Thymus (tissue), 11 donors: ENCODE measurements at regions not wholly inside any gene's neighbourhood (a gene's known extent, or its start where the extent isn't known, plus 50 kb on each side); places are given as distances from the start of the nearest gene placed in this dataset.

Experiments used
- DNase-seq, 9 donors: peaks; one replicate each; pipeline ENCODE4 v3.0.0-alpha.2; 2013; ENCODE audit warnings: low spot score in 9 of 9, low read depth in 6 of 9, missing footprints in 1 of 9
- H3K27ac ChIP-seq, 2 donors: one replicate each; pipeline ENCODE4 v1.5.1; 2013; ENCODE audit warnings: control low read depth in 1 of 2, low read depth in 1 of 2, low read length in 1 of 2, mild to moderate bottlenecking in 1 of 2, moderate library complexity in 1 of 2
- H3K27me3 ChIP-seq, 2 donors: one replicate each; pipeline ENCODE4 v1.5.1; 2013; ENCODE audit warnings: low read length in 1 of 2; ENCODE audit not compliant: control insufficient read depth in 2 of 2, insufficient read depth in 1 of 2
- H3K36me3 ChIP-seq, 2 donors: one replicate each; pipeline ENCODE4 v1.5.1; 2013; ENCODE audit warnings: low read length in 1 of 2, mild to moderate bottlenecking in 1 of 2, moderate library complexity in 1 of 2; ENCODE audit not compliant: control insufficient read depth in 2 of 2, insufficient read depth in 2 of 2
- H3K4me1 ChIP-seq, 2 donors: one replicate each; pipeline ENCODE4 v1.5.1; 2013; ENCODE audit warnings: low read length in 2 of 2; ENCODE audit not compliant: control insufficient read depth in 2 of 2, insufficient read depth in 2 of 2
- H3K4me3 ChIP-seq, 2 donors: one replicate each; pipeline ENCODE4 v1.5.1; 2013; ENCODE audit warnings: low read length in 2 of 2, control low read depth in 1 of 2, mild to moderate bottlenecking in 1 of 2
- H3K9me3 ChIP-seq, 2 donors: one replicate each; pipeline ENCODE4 v1.5.1; 2013; ENCODE audit warnings: low read length in 1 of 2, mild to moderate bottlenecking in 1 of 2; ENCODE audit not compliant: control insufficient read depth in 2 of 2, insufficient read depth in 1 of 2
- WGBS: extraction: QIAGEN DNeasy Blood & Tissue Kit; methylation state at CpG from one replicate; pipeline ENCODE4 v1.1.7; 2013; 5-methylcytosine and 5-hydroxymethylcytosine counted together
- donor health status: healthy.

DNA sequence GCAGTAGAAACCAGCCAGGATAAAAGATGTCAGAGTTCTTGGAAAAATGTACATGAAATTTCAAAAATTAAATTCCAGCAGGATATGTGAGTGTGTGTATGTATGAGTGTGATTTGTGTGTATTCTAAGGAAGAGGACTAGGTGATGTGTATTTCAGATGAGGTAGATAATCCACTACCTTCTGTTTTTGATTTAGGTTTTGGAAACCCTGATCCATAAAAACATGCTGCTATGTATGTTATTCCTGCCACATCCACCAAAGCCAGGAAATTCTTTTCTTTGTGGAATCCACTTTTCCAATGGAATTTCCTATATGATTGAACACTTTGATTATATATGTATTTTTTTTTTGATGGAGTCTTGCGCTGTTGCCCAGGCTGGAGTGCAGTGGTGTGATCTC, 276.9 kb downstream of the UQCRFS1 start:
- H3K36me3 ChIP-seq: no peaks in the 10 kb centered on the region
- H3K9me3 ChIP-seq: no peaks in the 10 kb centered on the region

DNA sequence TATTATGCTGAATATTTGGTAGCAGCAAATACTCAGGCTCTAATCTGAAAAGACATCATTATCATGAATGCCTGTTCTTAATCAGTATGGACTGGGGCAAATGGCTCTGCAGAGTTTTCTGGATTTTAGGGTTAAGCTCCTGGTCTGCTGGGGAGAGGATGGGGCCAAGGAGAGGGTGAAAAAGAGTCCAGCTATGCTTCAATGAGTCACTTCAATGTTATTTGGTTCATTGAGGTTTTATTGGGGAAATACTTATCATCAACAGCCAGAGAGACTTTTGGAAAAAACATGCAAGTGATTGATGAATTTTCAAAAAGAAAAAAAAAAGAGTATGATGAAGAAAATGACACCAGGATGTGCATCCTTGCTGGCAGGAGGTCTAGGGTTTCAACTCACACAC, 278.3 kb downstream of the UQCRFS1 start:
- H3K4me3 ChIP-seq: no peak overlapping the region
- DNase-seq: no peak
- no peaks in the 10 kb centered on the region for H3K9me3 ChIP-seq
- no peaks in the 10 kb centered on the region for H3K4me1 ChIP-seq
- H3K27me3 ChIP-seq: no peaks in the 10 kb centered on the region
- no peak overlapping the region for H3K27ac ChIP-seq
- no peaks in the 10 kb centered on the region for H3K36me3 ChIP-seq

More for the DNA sequence above, 276.9 kb downstream of the UQCRFS1 start:
- no peak for DNase-seq
- H3K27me3 ChIP-seq: no peaks in the 10 kb centered on the region
- H3K4me1 ChIP-seq: no peaks in the 10 kb centered on the region
- no peak overlapping the region for H3K4me3 ChIP-seq
- H3K27ac ChIP-seq: no peak overlapping the region
- WGBS: 96% methylated on average over 1 of the region's 1 CpG

DNA sequence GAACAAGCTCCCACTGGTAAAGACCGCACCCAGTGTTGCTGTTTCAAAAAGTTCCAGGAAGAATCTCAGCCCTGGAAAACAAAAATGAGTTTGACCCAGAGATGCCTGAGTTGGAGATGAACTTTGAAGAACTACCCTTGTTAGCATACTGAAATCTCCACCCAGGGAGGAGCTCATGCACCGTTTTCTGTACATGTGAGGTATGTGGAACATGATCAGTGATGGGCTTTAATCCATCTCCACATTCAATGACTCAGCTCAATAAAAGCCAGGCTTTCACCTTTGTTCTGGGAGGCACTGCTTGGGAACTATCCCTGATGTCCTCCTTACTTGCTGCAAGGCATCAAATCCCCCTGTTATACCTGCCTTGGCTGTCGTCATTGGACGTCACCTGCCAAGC, 279.9 kb downstream of the UQCRFS1 start:
- no peaks in the 10 kb centered on the region for H3K9me3 ChIP-seq
- H3K4me3 ChIP-seq: no peak overlapping the region
- 94% methylated on average over 4 of the region's 4 CpGs for WGBS
- no peak overlapping the region for H3K27ac ChIP-seq
- H3K27me3 ChIP-seq: no peaks in the 10 kb centered on the region
- DNase-seq: no peak
- H3K4me1 ChIP-seq: no peaks in the 10 kb centered on the region
- H3K36me3 ChIP-seq: no peaks in the 10 kb centered on the region

- DNase-seq: no peak
- Histone ChIP-seq H3K27ac (no peak overlapping the region), H3K4me3 (no peak overlapping the region), H3K9me3 (no peaks in the 10 kb centered on the region), H3K27me3 (no peaks in the 10 kb centered on the region), H3K36me3 (no peaks in the 10 kb centered on the region), H3K4me1 (no peaks in the 10 kb centered on the region)
- WGBS: 76% methylated on average over 3 of the region's 3 CpGs
Observed at GRCh38 chr19:28932446-28932845, 280.5 kb downstream of the UQCRFS1 start.

GRCh38 chr19:28929006-28929405, 283.9 kb downstream of the UQCRFS1 start:
- no peak overlapping the region for H3K27ac ChIP-seq
- no peaks in the 10 kb centered on the region for H3K27me3 ChIP-seq
- no peaks in the 10 kb centered on the region for H3K36me3 ChIP-seq
- H3K4me3 ChIP-seq: no peak overlapping the region
- H3K4me1 ChIP-seq: no peaks in the 10 kb centered on the region
- WGBS: 82% methylated on average over 3 of the region's 3 CpGs
- no peak for DNase-seq
- no peaks in the 10 kb centered on the region for H3K9me3 ChIP-seq

DNA sequence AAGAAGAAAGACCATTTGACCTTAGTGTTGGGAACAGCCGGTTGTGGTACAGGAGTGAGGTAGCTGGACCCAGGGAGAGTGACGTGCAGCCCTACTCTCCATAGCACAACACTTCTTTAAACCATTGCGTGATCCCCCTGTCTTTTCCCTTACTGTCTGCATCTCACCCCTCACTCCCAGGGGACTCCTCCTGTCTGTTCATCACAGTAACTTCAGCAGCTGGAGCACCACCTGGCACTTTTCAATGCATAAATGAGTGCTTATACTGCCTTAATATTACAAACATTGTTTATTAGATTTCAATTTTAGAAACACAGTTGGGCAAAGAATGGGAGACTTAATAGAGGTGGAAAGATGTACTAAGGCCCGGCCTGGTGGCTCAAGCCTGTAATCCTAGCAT, 285.5 kb downstream of the UQCRFS1 start:
- no peaks in the 10 kb centered on the region for H3K9me3 ChIP-seq
- 87% methylated on average over 4 of the region's 4 CpGs for WGBS
- H3K4me3 ChIP-seq: no peak overlapping the region

GRCh38 chr19:28920269-28921066, 292.5 kb downstream of the UQCRFS1 start:
- WGBS: 55% methylated on average over 17 of the region's 17 CpGs

More for the DNA sequence above, 285.5 kb downstream of the UQCRFS1 start:
- H3K27me3 ChIP-seq: no peaks in the 10 kb centered on the region
- no peak overlapping the region for H3K27ac ChIP-seq
- no peaks in the 10 kb centered on the region for H3K36me3 ChIP-seq
- DNase-seq: no peak
- no peaks in the 10 kb centered on the region for H3K4me1 ChIP-seq

GRCh38 chr19:28917621-28918020, 295.3 kb downstream of the UQCRFS1 start:
- WGBS: 63% methylated on average over 8 of the region's 8 CpGs
- Histone ChIP-seq H3K4me1 (no peaks in the 10 kb centered on the region), H3K27me3 (no peaks in the 10 kb centered on the region), H3K36me3 (no peaks in the 10 kb centered on the region), H3K27ac (no peak overlapping the region), H3K9me3 (peaks cover 0 to 1% of the 10 kb centered on the region in 2 donors), H3K4me3 (no peak overlapping the region)
- no peak for DNase-seq

More at GRCh38 chr19:28920269-28921066, 292.5 kb downstream of the UQCRFS1 start:
- no peak for DNase-seq
- Histone ChIP-seq H3K4me3 (no peak overlapping the region), H3K27ac (no peak overlapping the region), H3K27me3 (no peaks in the 10 kb centered on the region), H3K36me3 (no peaks in the 10 kb centered on the region), H3K4me1 (no peaks in the 10 kb centered on the region), H3K9me3 (peaks cover 0 to 1% of the 10 kb centered on the region in 2 donors)

- H3K36me3 ChIP-seq: no peaks in the 10 kb centered on the region
- H3K27ac ChIP-seq: no peak overlapping the region
- no peak overlapping the region for H3K4me3 ChIP-seq
- H3K27me3 ChIP-seq: no peaks in the 10 kb centered on the region
- WGBS: 88% methylated on average over 8 of the region's 8 CpGs
- H3K9me3 ChIP-seq: no peaks in the 10 kb centered on the region
- no peak for DNase-seq
- no peaks in the 10 kb centered on the region for H3K4me1 ChIP-seq
Observed at GRCh38 chr19:28915737-28916460, 297.1 kb downstream of the UQCRFS1 start.
